NCI-H2196 treated with DMSO at 0.1 percent for 48 hours (cell line): ENCODE measurements at regions not wholly inside any gene's neighbourhood (a gene's known extent, or its start where the extent isn't known, plus 50 kb on each side); places are given as distances from the start of the nearest gene placed in this dataset.
"Not testable (repeated sequence)": the region's sequence is repeated elsewhere in the genome, so short reads cannot be mapped to it uniquely, and the experiment has no call there.

Source experiments
- DNase-seq: peaks from one replicate; lab custom pipeline; 2025; ENCODE audit not compliant: unreplicated experiment; lab: John Stamatoyannopoulos, UW

DNA sequence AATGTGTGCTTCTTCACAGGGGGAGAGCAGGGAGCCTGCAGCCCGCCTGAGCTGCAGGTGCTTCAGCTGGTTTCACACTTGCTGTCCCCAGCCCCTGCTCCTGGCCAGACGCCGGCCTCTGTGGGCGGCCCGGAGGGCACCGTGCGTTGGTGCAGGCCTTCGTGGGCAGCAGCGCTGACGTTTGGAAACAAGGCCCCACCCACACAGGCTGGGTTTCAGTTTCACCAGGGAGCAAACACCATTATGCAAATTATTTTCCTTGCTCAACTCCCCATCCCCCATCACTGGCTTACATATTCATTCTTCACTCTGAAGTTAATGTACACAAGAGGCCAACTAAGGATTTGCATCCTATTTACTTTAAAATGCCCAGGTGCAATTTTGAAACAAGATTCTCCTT is 343.2 kb downstream of the BCL2L11 start:
- not testable (repeated sequence) for DNase-seq

GRCh38 chr2:111464367-111464766 is 343.7 kb downstream of the BCL2L11 start:
- DNase-seq, result not testable (repeated sequence)

GRCh38 chr2:111465521-111465920 is 344.8 kb downstream of the BCL2L11 start:
- DNase-seq, result not testable (repeated sequence)

- DNase-seq, result not testable (repeated sequence)
Observed at GRCh38 chr2:111466744-111467143, 346.0 kb downstream of the BCL2L11 start.

- DNase-seq, result not testable (repeated sequence)
Observed at GRCh38 chr2:111470924-111471323, 350.2 kb downstream of the BCL2L11 start.

GRCh38 chr2:111471791-111472530 is 351.2 kb downstream of the BCL2L11 start:
- DNase-seq, result not testable (repeated sequence)

GRCh38 chr2:111472844-111473403 is 352.2 kb downstream of the BCL2L11 start:
- DNase-seq, result not testable (repeated sequence)

DNA sequence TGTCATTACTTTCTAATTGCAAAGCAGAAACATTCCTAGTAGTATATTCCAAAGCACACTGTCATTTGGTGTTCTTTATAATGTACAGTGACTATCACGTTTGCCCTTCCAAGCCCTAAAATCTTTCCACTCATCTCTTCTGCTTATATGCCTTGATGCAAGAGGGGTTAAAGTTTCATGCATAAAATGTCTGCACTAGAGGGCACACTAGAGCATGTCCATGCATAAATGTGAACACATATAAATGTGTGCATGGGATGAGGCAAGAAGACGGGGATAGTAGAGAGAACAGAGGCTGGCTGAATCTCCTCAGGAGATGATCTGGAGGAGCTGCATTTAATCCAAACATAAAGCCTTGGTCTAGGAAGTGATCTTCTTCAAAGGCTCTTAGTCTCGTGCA is 352.8 kb downstream of the BCL2L11 start:
- DNase-seq, result not testable (repeated sequence)

DNA sequence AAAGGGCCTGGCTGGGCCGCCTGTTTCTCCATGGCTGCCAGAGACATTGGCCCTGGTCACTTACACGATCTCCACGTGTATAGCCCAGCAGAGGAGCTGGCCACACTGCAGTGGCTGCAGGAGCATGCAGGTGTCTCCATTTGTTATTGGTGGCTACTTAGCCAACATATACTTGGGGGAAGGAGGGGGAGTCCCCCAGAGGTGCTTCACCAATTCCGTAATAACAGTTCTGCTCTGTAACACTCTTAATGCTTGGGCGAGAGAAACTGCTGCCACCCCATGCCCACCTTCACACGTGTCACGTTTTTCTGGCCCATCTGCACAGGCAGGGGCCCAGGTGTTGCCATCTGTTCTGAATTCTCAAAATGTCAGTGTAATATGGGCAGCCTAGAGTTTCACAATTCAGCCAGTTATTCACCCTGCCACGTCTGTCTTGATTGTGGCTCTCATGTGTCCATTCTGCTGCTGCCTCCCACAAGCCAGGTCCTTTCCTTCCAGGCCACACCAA is 353.5 kb downstream of the BCL2L11 start:
- not testable (repeated sequence) for DNase-seq

- not testable (repeated sequence) for DNase-seq
Observed at GRCh38 chr2:111478335-111478734, 357.6 kb downstream of the BCL2L11 start.

DNA sequence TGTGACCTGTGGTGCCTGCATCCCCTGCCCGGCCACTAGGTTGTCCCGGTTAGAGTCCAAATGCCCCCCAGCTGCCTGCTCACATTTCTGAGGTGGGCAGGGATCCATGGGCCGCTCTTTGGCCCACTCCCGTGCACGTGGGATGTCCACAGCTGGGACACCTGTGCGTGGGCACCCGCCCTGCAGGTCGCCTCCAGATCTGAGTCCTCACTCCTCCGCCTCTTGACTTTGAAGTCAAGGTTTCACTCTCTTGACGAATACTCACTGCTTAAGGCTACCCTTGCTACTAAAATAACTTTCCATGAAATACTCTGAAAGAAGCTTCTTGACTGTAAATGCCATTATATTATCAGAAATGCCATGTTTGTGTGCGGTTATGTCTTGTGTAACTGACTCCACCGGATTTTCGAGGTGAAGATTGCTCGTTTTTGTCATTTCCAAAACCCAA is 358.2 kb downstream of the BCL2L11 start:
- not testable (repeated sequence) for DNase-seq

GRCh38 chr2:111480016-111480625 is 359.4 kb downstream of the BCL2L11 start:
- not testable (repeated sequence) for DNase-seq

DNA sequence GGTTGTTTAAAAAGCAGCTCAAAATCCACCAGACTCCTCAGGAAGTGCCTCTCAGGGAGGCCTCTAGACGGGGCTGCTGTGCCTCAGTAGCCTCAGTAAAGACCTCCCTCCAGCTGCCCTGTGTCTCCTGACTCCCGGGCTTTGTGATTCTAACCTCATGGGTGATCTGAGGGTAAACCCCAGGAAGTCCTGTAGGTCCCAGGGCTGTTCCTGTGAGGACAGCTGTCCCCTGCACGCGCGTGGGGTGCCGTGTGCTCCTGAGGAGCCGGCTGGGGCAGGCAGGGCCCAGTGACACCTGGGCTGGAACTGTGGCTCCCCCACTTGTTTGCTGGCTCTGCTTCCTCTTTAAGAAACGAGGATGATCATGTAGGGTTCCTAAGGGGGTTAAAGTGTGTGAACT is 359.9 kb downstream of the BCL2L11 start:
- not testable (repeated sequence) for DNase-seq

- not testable (repeated sequence) for DNase-seq
Observed at GRCh38 chr2:111481219-111481618, 360.5 kb downstream of the BCL2L11 start.

- not testable (repeated sequence) for DNase-seq
Observed at GRCh38 chr2:111482987-111483679, 362.4 kb downstream of the BCL2L11 start.

- not testable (repeated sequence) for DNase-seq
Observed at GRCh38 chr2:111484097-111484496, 363.4 kb downstream of the BCL2L11 start.

- not testable (repeated sequence) for DNase-seq
Observed at GRCh38 chr2:111485895-111486294, 365.2 kb downstream of the BCL2L11 start.

GRCh38 chr2:111488451-111488850 is 367.7 kb downstream of the BCL2L11 start:
- DNase-seq, result not testable (repeated sequence)

GRCh38 chr2:111489460-111489859 is 368.7 kb downstream of the BCL2L11 start:
- DNase-seq, result not testable (repeated sequence)

DNA sequence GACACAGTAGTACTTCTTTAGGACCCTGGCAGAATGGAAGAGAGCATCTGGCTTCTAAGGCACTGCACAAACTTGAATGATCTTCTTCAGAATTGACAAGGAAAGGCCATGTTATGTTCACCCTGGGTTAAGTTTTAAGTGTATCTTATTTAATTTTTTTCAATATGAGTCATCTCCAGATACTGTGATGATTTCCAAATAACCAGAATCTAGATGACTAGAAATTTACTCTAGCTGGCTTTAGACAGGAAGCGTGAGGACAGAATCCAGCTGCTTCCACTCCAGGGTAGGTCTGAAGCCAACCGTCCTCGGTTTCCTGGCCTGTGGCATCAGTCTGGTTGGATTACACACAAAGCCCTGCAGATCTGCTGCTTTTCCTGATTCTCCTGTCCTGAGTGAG is 370.5 kb downstream of the BCL2L11 start:
- DNase-seq, result not testable (repeated sequence)

GRCh38 chr2:111491614-111492013 is 370.9 kb downstream of the BCL2L11 start:
- DNase-seq, result not testable (repeated sequence)
